ENCODE measurements at regions not wholly inside any gene's neighbourhood (a gene's known extent, or its start where the extent isn't known, plus 50 kb on each side); places are given as distances from the start of the nearest gene placed in this dataset.

- TF ChIP-seq CTCF (IDR thresholded peaks at IDR 0.05) = no peak
- TF ChIP-seq EZH2 (IDR thresholded peaks at IDR 0.05; ENCODE audit: borderline replicate concordance, insufficient read depth, low read depth, low read length, poor library complexity, severe bottlenecking) = no peak
Observed at GRCh38 chr9:69961843-69962242, 81.8 kb upstream of the MAMDC2 start.

Data from B cell (primary cell).